Neural cell (in vitro differentiated cells): ENCODE measurements at regions not wholly inside any gene's neighbourhood (a gene's known extent, or its start where the extent isn't known, plus 50 kb on each side); places are given as distances from the start of the nearest gene placed in this dataset.

Source experiments
- H2AFZ ChIP-seq: fragments of 200-600, 300-800 bp; sonication (generic), shearing (Covaris generic); 2 replicates; pipeline ENCODE4 v1.6.0; 2014; ENCODE audit warnings: low read depth, mild to moderate bottlenecking, antibody characterized with exemption, low read length, moderate library complexity
- H3F3A ChIP-seq: fragments of 200-600 bp; shearing (Covaris generic); 2 replicates; pipeline ENCODE4 v1.6.1; 2016; ENCODE audit warnings: mild to moderate bottlenecking, moderate library complexity, mixed read lengths, antibody characterized with exemption, low read length; ENCODE audit not compliant: insufficient read depth, poor library complexity, severe bottlenecking
- H3K27ac ChIP-seq: fragments of 200-600, 300-800 bp; sonication (generic), shearing (Covaris generic); 2 replicates; pipeline ENCODE4 v1.5.1; 2014; ENCODE audit warnings: mild to moderate bottlenecking, low read length, moderate library complexity
- H3K27me3 ChIP-seq: fragments of 300-800, 200-600 bp; sonication (generic), shearing (Covaris generic); 2 replicates; pipeline ENCODE4 v1.6.0; 2014; ENCODE audit warnings: mild to moderate bottlenecking, low read depth, low read length, moderate library complexity; ENCODE audit not compliant: insufficient read depth
- H3K36me3 ChIP-seq: fragments of 300-800, 200-600 bp; sonication (generic), shearing (Covaris generic); 2 replicates; pipeline ENCODE4 v1.5.1; 2014; ENCODE audit warnings: mild to moderate bottlenecking, antibody characterized with exemption, low read length, moderate library complexity; ENCODE audit not compliant: insufficient read depth
- H3K4me2 ChIP-seq: fragments of 300-800, 200-600 bp; sonication (generic), shearing (Covaris generic); 2 replicates; pipeline ENCODE4 v1.6.0; 2014; ENCODE audit warnings: mild to moderate bottlenecking, low read length
- H3K4me3 ChIP-seq: fragments of 300-800, 200-600 bp; sonication (generic), shearing (Covaris generic); 2 replicates; pipeline ENCODE4 v1.5.1; 2014; ENCODE audit warnings: mild to moderate bottlenecking, low read length, moderate library complexity
- H3K79me2 ChIP-seq: fragments of 200-600 bp; shearing (Covaris generic); replicated peaks from 2 replicates; pipeline ENCODE4 v1.6.0; 2014; ENCODE audit warnings: mild to moderate bottlenecking, low read length, moderate library complexity; ENCODE audit not compliant: insufficient read depth
- H3K9ac ChIP-seq: fragments of 300-800, 200-600 bp; sonication (generic), shearing (Covaris generic); 2 replicates; pipeline ENCODE4 v1.6.1; 2016; ENCODE audit warnings: mild to moderate bottlenecking, low read length, mixed read lengths
- H3K9me2 ChIP-seq: fragments of 200-600 bp; shearing (Covaris generic); 2 replicates; pipeline ENCODE4 v1.6.1; 2016; ENCODE audit warnings: mild to moderate bottlenecking, low read length, mixed read lengths; ENCODE audit not compliant: insufficient read depth
- H3K9me3 ChIP-seq: fragments of 200-600, 300-800 bp; sonication (generic), shearing (Covaris generic); 2 replicates; pipeline ENCODE4 v1.6.1; 2016; ENCODE audit warnings: mild to moderate bottlenecking, mixed run types, low read length, moderate library complexity, mixed read lengths
- H4K20me1 ChIP-seq: fragments of 200-600 bp; shearing (Covaris generic); 2 replicates; pipeline ENCODE4 v1.6.1; 2016; ENCODE audit warnings: mild to moderate bottlenecking, mixed run types; ENCODE audit not compliant: insufficient read depth
- CTCF ChIP-seq: fragments of 450-650 bp; IDR thresholded peaks from 2 replicates; pipeline ENCODE4 v1.5.1; 2014; ENCODE audit warnings: antibody characterized with exemption, mild to moderate bottlenecking, moderate library complexity; ENCODE audit not compliant: poor library complexity, severe bottlenecking
- EP300 ChIP-seq: fragments of 450-650 bp; conservative IDR thresholded peaks from 2 replicates; pipeline ENCODE4 v1.6.1; 2014; ENCODE audit warnings: antibody characterized with exemption, mild to moderate bottlenecking, moderate library complexity; ENCODE audit not compliant: poor library complexity, severe bottlenecking
- EZH2 ChIP-seq: fragments of 200-600, 300-800 bp; shearing (Covaris generic), sonication (generic); IDR thresholded peaks from 2 replicates; pipeline ENCODE4 v1.6.1; 2014; ENCODE audit warnings: antibody characterized with exemption, low read length, borderline replicate concordance, mild to moderate bottlenecking; ENCODE audit not compliant: insufficient read depth, poor library complexity, severe bottlenecking
- MXI1 ChIP-seq: fragments of 450-650 bp; conservative IDR thresholded peaks from 2 replicates; pipeline ENCODE4 v1.6.1; 2014; ENCODE audit warnings: antibody characterized with exemption, mild to moderate bottlenecking; ENCODE audit not compliant: poor library complexity, severe bottlenecking
- POLR2AphosphoS5 ChIP-seq: IDR thresholded peaks from 2 replicates; pipeline ENCODE4 v1.6.1; 2012
- RAD21 ChIP-seq: fragments of 450-650 bp; conservative IDR thresholded peaks from 2 replicates; pipeline ENCODE4 v1.6.1; 2014; ENCODE audit warnings: antibody characterized with exemption, mild to moderate bottlenecking, moderate library complexity
- SMC3 ChIP-seq: fragments of 450-650 bp; conservative IDR thresholded peaks from 2 replicates; pipeline ENCODE4 v1.6.1; 2014; ENCODE audit warnings: antibody characterized with exemption, mild to moderate bottlenecking, moderate library complexity; ENCODE audit not compliant: poor library complexity
- TAF1 ChIP-seq: IDR thresholded peaks from 2 replicates; pipeline ENCODE4 v1.6.1; 2012; ENCODE audit warnings: low read depth
- TF ChIP-seq, protein P1 (sequence below): IDR thresholded peaks from 2 replicates; pipeline ENCODE4 v1.6.1; 2012; ENCODE audit warnings: borderline replicate concordance

GRCh38 chr7:121489440-121489839 lies 93.3 kb upstream of the FAM3C start:
- no peak for TF ChIP-seq POLR2AphosphoS5
- no peak for TF ChIP-seq TAF1
- TF ChIP-seq SMC3 = no peak
- TF ChIP-seq, protein P1, sequence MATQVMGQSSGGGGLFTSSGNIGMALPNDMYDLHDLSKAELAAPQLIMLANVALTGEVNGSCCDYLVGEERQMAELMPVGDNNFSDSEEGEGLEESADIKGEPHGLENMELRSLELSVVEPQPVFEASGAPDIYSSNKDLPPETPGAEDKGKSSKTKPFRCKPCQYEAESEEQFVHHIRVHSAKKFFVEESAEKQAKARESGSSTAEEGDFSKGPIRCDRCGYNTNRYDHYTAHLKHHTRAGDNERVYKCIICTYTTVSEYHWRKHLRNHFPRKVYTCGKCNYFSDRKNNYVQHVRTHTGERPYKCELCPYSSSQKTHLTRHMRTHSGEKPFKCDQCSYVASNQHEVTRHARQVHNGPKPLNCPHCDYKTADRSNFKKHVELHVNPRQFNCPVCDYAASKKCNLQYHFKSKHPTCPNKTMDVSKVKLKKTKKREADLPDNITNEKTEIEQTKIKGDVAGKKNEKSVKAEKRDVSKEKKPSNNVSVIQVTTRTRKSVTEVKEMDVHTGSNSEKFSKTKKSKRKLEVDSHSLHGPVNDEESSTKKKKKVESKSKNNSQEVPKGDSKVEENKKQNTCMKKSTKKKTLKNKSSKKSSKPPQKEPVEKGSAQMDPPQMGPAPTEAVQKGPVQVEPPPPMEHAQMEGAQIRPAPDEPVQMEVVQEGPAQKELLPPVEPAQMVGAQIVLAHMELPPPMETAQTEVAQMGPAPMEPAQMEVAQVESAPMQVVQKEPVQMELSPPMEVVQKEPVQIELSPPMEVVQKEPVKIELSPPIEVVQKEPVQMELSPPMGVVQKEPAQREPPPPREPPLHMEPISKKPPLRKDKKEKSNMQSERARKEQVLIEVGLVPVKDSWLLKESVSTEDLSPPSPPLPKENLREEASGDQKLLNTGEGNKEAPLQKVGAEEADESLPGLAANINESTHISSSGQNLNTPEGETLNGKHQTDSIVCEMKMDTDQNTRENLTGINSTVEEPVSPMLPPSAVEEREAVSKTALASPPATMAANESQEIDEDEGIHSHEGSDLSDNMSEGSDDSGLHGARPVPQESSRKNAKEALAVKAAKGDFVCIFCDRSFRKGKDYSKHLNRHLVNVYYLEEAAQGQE = no peak
- TF ChIP-seq EZH2 = no peak
- TF ChIP-seq CTCF = no peak
- no peak for TF ChIP-seq MXI1
- TF ChIP-seq RAD21 = no peak
- no peak for TF ChIP-seq EP300
- no peak overlapping the region for H3K4me2 ChIP-seq

GRCh38 chr7:121488111-121488650 lies 92.1 kb upstream of the FAM3C start:
- Histone ChIP-seq H3F3A (no peaks in the 10 kb centered on the region), H3K9ac (no peak overlapping the region), H3K36me3 (no peaks in the 10 kb centered on the region), H4K20me1 (no peaks in the 10 kb centered on the region), H3K9me3 (no peaks in the 10 kb centered on the region), H3K9me2 (no peaks in the 10 kb centered on the region), H3K4me3 (no peak overlapping the region), H2AFZ (no peak overlapping the region), H3K4me2 (no peak overlapping the region), H3K79me2 (peaks cover 20% of the 10 kb centered on the region), H3K27ac (no peak overlapping the region), H3K27me3 (no peaks in the 10 kb centered on the region)
- no peak for TF ChIP-seq EZH2
- no peak for TF ChIP-seq CTCF
- TF ChIP-seq SMC3 = no peak
- TF ChIP-seq, protein P1 = no peak
- no peak for TF ChIP-seq RAD21
- TF ChIP-seq EP300 = no peak
- TF ChIP-seq TAF1 = no peak
- no peak for TF ChIP-seq POLR2AphosphoS5
- no peak for TF ChIP-seq MXI1

More at GRCh38 chr7:121489440-121489839, 93.3 kb upstream of the FAM3C start:
- Histone ChIP-seq H3K79me2 (peaks cover 22% of the 10 kb centered on the region), H3K9me2 (no peaks in the 10 kb centered on the region), H4K20me1 (no peaks in the 10 kb centered on the region), H3K4me3 (no peak overlapping the region), H2AFZ (no peak overlapping the region), H3K9me3 (no peaks in the 10 kb centered on the region), H3K9ac (no peak overlapping the region), H3K27ac (no peak overlapping the region), H3K27me3 (no peaks in the 10 kb centered on the region), H3K36me3 (no peaks in the 10 kb centered on the region), H3F3A (no peaks in the 10 kb centered on the region)
